WTC11 (cell line): ENCODE measurements at regions not wholly inside any gene's neighbourhood (a gene's known extent, or its start where the extent isn't known, plus 50 kb on each side); places are given as distances from the start of the nearest gene placed in this dataset.

Experiments
- GABPB1 ChIP-seq: sonication (generic); formaldehyde crosslinking; IDR thresholded peaks from 2 replicates; pipeline ENCODE4 v1.8.1; 2023; ENCODE audit warnings: mild to moderate bottlenecking, missing genetic modification reagents
- IRF2 ChIP-seq: sonication (generic); formaldehyde crosslinking; IDR thresholded peaks from 2 replicates; pipeline ENCODE4 v1.8.0; 2022; ENCODE audit warnings: low read depth, missing genetic modification reagents, borderline replicate concordance
- USF2 ChIP-seq: sonication (generic); formaldehyde crosslinking; IDR thresholded peaks from 2 replicates; pipeline ENCODE4 v1.8.1; 2023; ENCODE audit warnings: mild to moderate bottlenecking, missing genetic modification reagents, moderate library complexity
- ZNF416 ChIP-seq: fragments of 250-450 bp; sonication (Bioruptor Pico); IDR thresholded peaks from 2 replicates; pipeline ENCODE4 v1.9.0; 2021; ENCODE audit warnings: mild to moderate bottlenecking, inconsistent platforms
- TF ChIP-seq, protein P1 (sequence below): fragments of 200-600 bp; IDR thresholded peaks from 2 replicates; pipeline ENCODE4 v1.8.0; 2022; ENCODE audit warnings: antibody characterized with exemption

GRCh38 chr12:87491598-87491997 lies 537.6 kb downstream of the C12orf50 start:
- TF ChIP-seq, protein P1, sequence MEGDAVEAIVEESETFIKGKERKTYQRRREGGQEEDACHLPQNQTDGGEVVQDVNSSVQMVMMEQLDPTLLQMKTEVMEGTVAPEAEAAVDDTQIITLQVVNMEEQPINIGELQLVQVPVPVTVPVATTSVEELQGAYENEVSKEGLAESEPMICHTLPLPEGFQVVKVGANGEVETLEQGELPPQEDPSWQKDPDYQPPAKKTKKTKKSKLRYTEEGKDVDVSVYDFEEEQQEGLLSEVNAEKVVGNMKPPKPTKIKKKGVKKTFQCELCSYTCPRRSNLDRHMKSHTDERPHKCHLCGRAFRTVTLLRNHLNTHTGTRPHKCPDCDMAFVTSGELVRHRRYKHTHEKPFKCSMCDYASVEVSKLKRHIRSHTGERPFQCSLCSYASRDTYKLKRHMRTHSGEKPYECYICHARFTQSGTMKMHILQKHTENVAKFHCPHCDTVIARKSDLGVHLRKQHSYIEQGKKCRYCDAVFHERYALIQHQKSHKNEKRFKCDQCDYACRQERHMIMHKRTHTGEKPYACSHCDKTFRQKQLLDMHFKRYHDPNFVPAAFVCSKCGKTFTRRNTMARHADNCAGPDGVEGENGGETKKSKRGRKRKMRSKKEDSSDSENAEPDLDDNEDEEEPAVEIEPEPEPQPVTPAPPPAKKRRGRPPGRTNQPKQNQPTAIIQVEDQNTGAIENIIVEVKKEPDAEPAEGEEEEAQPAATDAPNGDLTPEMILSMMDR, result no peak
- TF ChIP-seq USF2 (CRISPR knock-in tag) (no peak), ZNF416 (CRISPR knock-in tag) (no peak), IRF2 (no peak), GABPB1 (no peak)
